Loucy (cell line): ENCODE measurements at regions not wholly inside any gene's neighbourhood (a gene's known extent, or its start where the extent isn't known, plus 50 kb on each side); places are given as distances from the start of the nearest gene placed in this dataset.

Source experiments
- H2AFZ ChIP-seq: fragments of 200-600 bp; sonication (generic); 2 replicates; pipeline ENCODE4 v1.6.0; 2016; ENCODE audit warnings: antibody characterized with exemption, mild to moderate bottlenecking, low read length, moderate library complexity
- H3F3A ChIP-seq: fragments of 200-600 bp; 2 replicates; pipeline ENCODE4 v1.6.0; 2016; ENCODE audit warnings: antibody characterized with exemption, low read depth, mild to moderate bottlenecking
- H3K27me3 ChIP-seq: fragments of 200-600 bp; sonication (generic); 2 replicates; pipeline ENCODE4 v1.6.1; 2014; ENCODE audit warnings: low read length, mild to moderate bottlenecking; ENCODE audit not compliant: insufficient read depth, poor library complexity, severe bottlenecking
- H3K36me3 ChIP-seq: fragments of 200-600 bp; sonication (generic); 2 replicates; pipeline ENCODE4 v1.6.1; 2016; ENCODE audit warnings: low read length; ENCODE audit not compliant: insufficient read depth
- H3K4me1 ChIP-seq: fragments of 200-600 bp; sonication (generic); 2 replicates; pipeline ENCODE4 v1.5.1; 2014; ENCODE audit warnings: low read length, mild to moderate bottlenecking; ENCODE audit not compliant: insufficient read depth, poor library complexity, severe bottlenecking
- H3K4me2 ChIP-seq: fragments of 200-600 bp; sonication (generic); 2 replicates; pipeline ENCODE4 v1.6.0; 2014; ENCODE audit warnings: antibody characterized with exemption, low read length, low read depth, mild to moderate bottlenecking; ENCODE audit not compliant: poor library complexity, severe bottlenecking
- H3K4me3 ChIP-seq: fragments of 200-600 bp; sonication (generic); 2 replicates; pipeline ENCODE4 v1.5.1; 2014; ENCODE audit warnings: low read length, mild to moderate bottlenecking, mixed read lengths; ENCODE audit not compliant: poor library complexity, severe bottlenecking
- H3K79me2 ChIP-seq: fragments of 200-600 bp; sonication (generic); 2 replicates; pipeline ENCODE4 v1.6.1; 2014; ENCODE audit warnings: low read length; ENCODE audit not compliant: insufficient read depth
- H3K9ac ChIP-seq: fragments of 200-600 bp; sonication (generic); 2 replicates; pipeline ENCODE4 v1.6.0; 2014; ENCODE audit warnings: mild to moderate bottlenecking, low read depth, low read length, moderate library complexity; ENCODE audit not compliant: poor library complexity, severe bottlenecking
- H3K9me2 ChIP-seq: fragments of 200-600 bp; sonication (generic); replicated peaks from 2 replicates; pipeline ENCODE4 v1.6.1; 2016; ENCODE audit warnings: low read depth, low read length, mixed read lengths
- H3K9me3 ChIP-seq: fragments of 200-600 bp; sonication (generic); 2 replicates; pipeline ENCODE4 v1.6.1; 2014; ENCODE audit warnings: mild to moderate bottlenecking, antibody characterized with exemption, low read length, low read depth; ENCODE audit not compliant: insufficient read depth
- H4K20me1 ChIP-seq: fragments of 200-600 bp; sonication (generic); 2 replicates; pipeline ENCODE4 v1.6.0; 2014; ENCODE audit warnings: antibody characterized with exemption, low read length, mild to moderate bottlenecking; ENCODE audit not compliant: insufficient read depth, poor library complexity, severe bottlenecking
- CTCF ChIP-seq: fragments of 200-600 bp; sonication (generic); conservative IDR thresholded peaks from 2 replicates; pipeline ENCODE4 v1.5.1; 2014; ENCODE audit warnings: mild to moderate bottlenecking, antibody characterized with exemption, low read length
- EZH2phosphoT487 ChIP-seq: fragments of 200-600 bp; IDR thresholded peaks from 2 replicates; pipeline ENCODE4 v1.6.1; 2018; ENCODE audit warnings: antibody characterized with exemption, mild to moderate bottlenecking, moderate library complexity, borderline replicate concordance

GRCh38 chr1:189693140-189693539 lies 784.5 kb downstream of the BRINP3 start:
- TF ChIP-seq CTCF = no peak
- TF ChIP-seq EZH2phosphoT487 = no peak
- H3K4me3 ChIP-seq = no peak overlapping the region
- H3K4me2 ChIP-seq = no peak overlapping the region
- H3K79me2 ChIP-seq = no peaks in the 10 kb centered on the region
- no peaks in the 10 kb centered on the region for H4K20me1 ChIP-seq
- no peak overlapping the region for H2AFZ ChIP-seq
- no peaks in the 10 kb centered on the region for H3K36me3 ChIP-seq
- no peaks in the 10 kb centered on the region for H3K9me3 ChIP-seq
- H3K9ac ChIP-seq = no peak overlapping the region
- no peaks in the 10 kb centered on the region for H3K4me1 ChIP-seq
- no peaks in the 10 kb centered on the region for H3K9me2 ChIP-seq
- no peaks in the 10 kb centered on the region for H3K27me3 ChIP-seq
- H3F3A ChIP-seq = no peaks in the 10 kb centered on the region

- H3K4me3 ChIP-seq = no peak overlapping the region
- no peaks in the 10 kb centered on the region for H3K79me2 ChIP-seq
- no peaks in the 10 kb centered on the region for H3K9me3 ChIP-seq
- no peak overlapping the region for H3K9ac ChIP-seq
- no peak overlapping the region for H2AFZ ChIP-seq
- no peaks in the 10 kb centered on the region for H4K20me1 ChIP-seq
- no peak for TF ChIP-seq EZH2phosphoT487
- TF ChIP-seq CTCF = no peak
- H3F3A ChIP-seq = no peaks in the 10 kb centered on the region
- no peaks in the 10 kb centered on the region for H3K36me3 ChIP-seq
- H3K4me2 ChIP-seq = no peak overlapping the region
- no peaks in the 10 kb centered on the region for H3K27me3 ChIP-seq
- no peaks in the 10 kb centered on the region for H3K9me2 ChIP-seq
- no peaks in the 10 kb centered on the region for H3K4me1 ChIP-seq
Observed at GRCh38 chr1:189696297-189696696, 781.4 kb downstream of the BRINP3 start.

- TF ChIP-seq EZH2phosphoT487 (no peak), CTCF (no peak)
- Histone ChIP-seq H3F3A (no peaks in the 10 kb centered on the region), H4K20me1 (no peaks in the 10 kb centered on the region), H3K4me3 (no peak overlapping the region), H3K36me3 (no peaks in the 10 kb centered on the region), H3K9me2 (no peaks in the 10 kb centered on the region), H3K4me2 (no peak overlapping the region), H3K27me3 (no peaks in the 10 kb centered on the region), H3K4me1 (no peaks in the 10 kb centered on the region), H2AFZ (no peak overlapping the region), H3K9ac (no peak overlapping the region), H3K9me3 (no peaks in the 10 kb centered on the region), H3K79me2 (no peaks in the 10 kb centered on the region)
Observed at GRCh38 chr1:189697113-189697512, 780.6 kb downstream of the BRINP3 start.
